ENCODE measurements at regions not wholly inside any gene's neighbourhood (a gene's known extent, or its start where the extent isn't known, plus 50 kb on each side); places are given as distances from the start of the nearest gene placed in this dataset.

- no peak for DNase-seq (ENCODE audit: low read depth, low spot score)
Measured at GRCh38 chr1:195934817-195935553, 673.3 kb downstream of the KCNT2 start.

GRCh38 chr1:195933835-195934234 lies 674.4 kb downstream of the KCNT2 start:
- DNase-seq (ENCODE audit: low read depth, low spot score), result no peak

GRCh38 chr1:195915826-195916225 lies 692.4 kb downstream of the KCNT2 start:
- DNase-seq (ENCODE audit: low read depth, low spot score), result no peak

- DNase-seq (ENCODE audit: low read depth, low spot score), result no peak
Measured at GRCh38 chr1:195909061-195909460, 699.2 kb downstream of the KCNT2 start.

DNA sequence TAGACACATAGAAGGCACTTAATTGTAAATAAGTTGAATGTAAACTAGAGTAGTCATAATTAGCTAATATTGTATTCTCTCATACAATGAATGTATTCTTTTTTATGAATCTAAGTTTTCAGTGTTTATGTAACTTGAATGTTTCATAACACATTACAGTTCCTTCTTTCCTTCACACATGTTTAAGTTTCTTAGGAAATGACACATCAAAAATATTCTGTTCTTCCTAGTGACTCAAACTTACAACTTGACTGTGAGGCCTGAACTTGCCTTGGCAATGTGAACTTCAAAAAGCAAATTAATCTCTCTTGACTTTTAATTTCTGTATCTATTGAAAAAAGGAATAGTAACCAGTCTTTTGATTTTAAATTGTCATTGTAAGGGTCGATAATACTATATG lies 700.1 kb downstream of the KCNT2 start:
- DNase-seq (ENCODE audit: low read depth, low spot score), result no peak

DNA sequence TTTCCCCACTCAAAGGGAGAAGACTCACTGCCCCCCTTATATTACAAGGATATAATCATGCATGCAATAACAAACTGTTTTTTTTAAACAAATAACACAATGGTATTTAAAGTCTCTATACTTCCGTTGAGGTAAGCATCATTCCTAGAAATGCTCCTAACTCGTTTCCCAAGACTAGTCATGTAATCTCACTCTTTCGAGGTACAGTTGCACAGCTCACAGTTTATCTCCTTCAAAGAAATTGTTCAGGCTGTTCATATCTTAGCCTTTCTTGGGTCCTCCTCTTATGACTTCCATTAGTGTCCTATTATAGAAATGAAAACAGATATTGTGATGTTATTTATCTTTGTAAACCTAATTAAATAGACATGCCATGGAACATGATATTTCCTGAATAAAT lies 705.0 kb downstream of the KCNT2 start:
- no peak for DNase-seq (ENCODE audit: low read depth, low spot score)

- no peak for DNase-seq (ENCODE audit: low read depth, low spot score)
Measured at GRCh38 chr1:195902779-195903178, 705.5 kb downstream of the KCNT2 start.

DNA sequence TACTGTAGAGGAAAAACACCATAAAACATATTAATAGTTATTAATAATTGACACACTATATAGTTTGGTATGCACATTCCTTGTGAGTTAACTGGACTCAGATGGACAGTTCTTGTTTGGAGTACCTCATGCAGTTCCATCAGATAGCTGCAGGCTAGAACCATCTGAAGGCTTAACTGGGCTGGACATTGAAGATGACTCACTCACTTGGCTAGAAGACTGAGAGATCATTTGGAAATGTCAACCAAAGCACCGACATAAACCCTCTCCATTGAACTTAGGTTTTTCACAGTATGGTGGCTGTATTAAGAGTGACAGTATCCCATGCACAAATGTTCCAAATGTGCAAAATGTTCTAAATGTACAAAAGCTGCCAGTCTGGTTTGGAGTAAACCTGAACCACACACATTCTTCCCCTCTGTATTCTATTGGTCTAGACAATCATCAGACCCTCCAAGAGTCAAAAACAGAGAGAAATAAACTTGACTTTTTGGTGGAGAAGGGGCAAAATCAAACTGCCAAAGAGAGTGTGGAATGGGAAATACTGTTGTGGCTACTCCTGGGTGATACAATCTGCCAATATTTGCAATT lies 708.4 kb downstream of the KCNT2 start:
- no peak for DNase-seq (ENCODE audit: low read depth, low spot score)

DNA sequence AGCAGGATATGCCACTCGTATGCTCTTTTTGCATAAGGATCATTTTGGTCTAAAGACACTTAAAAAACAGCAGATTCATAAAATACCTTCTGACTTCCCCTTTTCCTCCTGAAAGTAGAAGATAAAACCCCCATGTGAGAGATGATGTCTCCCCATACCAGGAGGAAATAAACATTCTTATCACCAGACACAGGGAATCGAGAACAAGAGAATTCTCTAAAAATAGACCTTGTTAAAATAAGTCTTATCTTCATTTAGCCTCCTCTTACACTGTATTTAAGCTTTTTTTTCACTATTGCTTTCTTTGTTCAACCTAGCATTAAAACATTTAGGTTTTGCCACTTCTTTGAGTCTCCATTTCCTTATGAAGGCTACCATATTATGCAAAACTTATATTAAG lies 709.3 kb downstream of the KCNT2 start:
- no peak for DNase-seq (ENCODE audit: low read depth, low spot score)

GRCh38 chr1:195898373-195898772 lies 709.9 kb downstream of the KCNT2 start:
- DNase-seq (ENCODE audit: low read depth, low spot score), result no peak

- DNase-seq (ENCODE audit: low read depth, low spot score), result peak; percentile 9
Measured at GRCh38 chr1:195897076-195897475, 711.2 kb downstream of the KCNT2 start.

DNA sequence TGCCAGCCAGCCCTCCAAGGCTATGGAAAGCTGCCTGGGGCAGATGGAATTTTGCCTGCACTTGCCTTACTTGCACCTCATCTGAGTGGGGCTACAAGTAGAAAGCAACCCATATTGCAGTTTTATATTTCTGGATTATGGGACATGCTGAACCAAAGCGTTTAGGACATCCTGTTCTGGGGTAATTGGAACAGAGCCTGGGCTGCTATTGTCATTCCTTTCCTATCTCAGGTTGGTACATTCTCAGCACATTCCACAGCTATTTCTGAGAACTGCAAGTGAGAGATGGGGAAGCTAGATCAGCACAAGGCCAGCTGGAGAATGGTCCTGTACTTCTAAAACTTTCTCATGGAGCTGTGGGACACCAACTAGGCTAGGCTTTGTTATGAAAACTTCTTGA lies 713.8 kb downstream of the KCNT2 start:
- DNase-seq (ENCODE audit: low read depth, low spot score), result peak; percentile 9

DNA sequence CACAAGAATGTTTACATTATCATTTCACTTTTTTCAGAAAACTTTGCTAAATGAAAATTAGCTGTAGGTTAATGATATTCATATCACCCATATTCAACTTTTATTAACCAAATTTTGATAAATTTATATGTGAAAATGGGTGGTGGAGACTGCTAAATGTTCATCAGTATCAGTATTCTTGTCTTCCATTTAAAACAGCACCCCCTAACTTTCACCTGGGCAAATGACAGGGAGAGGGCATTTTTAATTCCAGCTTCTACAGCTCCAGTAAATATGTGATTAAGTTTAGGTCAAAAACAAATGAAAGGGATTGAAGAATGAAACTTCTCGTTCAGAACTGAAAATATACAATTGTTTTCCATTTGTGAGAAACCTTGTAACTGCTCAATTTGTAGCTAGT lies 722.2 kb downstream of the KCNT2 start:
- no peak for DNase-seq (ENCODE audit: low read depth, low spot score)

- no peak for DNase-seq (ENCODE audit: low read depth, low spot score)
Measured at GRCh38 chr1:195878478-195878877, 729.8 kb downstream of the KCNT2 start.

- no peak for DNase-seq (ENCODE audit: low read depth, low spot score)
Measured at GRCh38 chr1:195876792-195877191, 731.4 kb downstream of the KCNT2 start.

DNA sequence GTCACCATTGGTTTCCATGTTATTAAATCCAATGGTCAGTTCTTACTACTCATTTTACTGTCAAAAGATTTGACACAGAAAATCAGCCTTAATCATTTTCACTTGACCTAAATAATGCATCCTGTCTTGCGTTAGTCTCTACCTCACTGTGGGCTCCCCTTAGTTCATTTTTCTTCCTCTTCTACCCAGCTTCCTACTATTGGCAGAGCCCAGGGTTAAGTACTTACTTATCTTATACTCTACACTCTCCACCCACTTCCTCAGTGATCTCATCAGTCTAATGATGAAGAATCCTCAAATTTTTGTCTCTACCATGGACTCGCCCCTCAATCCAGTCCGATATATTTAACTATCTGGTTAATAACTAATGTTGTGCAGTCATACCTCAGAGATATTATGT lies 735.9 kb downstream of the KCNT2 start:
- no peak for DNase-seq (ENCODE audit: low read depth, low spot score)

GRCh38 chr1:195867638-195868037 lies 740.6 kb downstream of the KCNT2 start:
- no peak for DNase-seq (ENCODE audit: low read depth, low spot score)

DNA sequence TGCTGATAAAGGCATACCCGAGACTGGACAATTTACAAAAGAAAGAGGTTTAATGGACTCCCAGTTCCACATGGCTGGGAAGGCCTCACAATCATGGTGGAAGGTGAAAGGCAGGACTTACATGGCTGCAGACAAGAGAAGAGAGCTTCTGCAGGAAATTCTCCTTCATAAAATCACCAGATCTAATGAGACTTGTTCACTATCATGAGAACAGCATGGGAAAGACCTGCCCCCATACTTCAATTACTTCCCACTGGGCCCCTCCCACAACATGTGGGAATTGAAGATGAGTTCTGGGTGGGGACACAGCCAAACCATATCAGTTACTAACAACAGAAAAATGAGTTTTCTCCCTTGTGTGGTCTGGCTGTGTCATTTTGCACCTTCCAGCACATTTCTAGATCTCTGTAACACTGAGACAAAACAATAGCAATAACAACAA lies 741.4 kb downstream of the KCNT2 start:
- DNase-seq (ENCODE audit: low read depth, low spot score), result no peak

- no peak for DNase-seq (ENCODE audit: low read depth, low spot score)
Measured at GRCh38 chr1:195866091-195866780, 742.0 kb downstream of the KCNT2 start.

- DNase-seq (ENCODE audit: low read depth, low spot score), result no peak
Measured at GRCh38 chr1:195851804-195852203, 756.4 kb downstream of the KCNT2 start.

DNA sequence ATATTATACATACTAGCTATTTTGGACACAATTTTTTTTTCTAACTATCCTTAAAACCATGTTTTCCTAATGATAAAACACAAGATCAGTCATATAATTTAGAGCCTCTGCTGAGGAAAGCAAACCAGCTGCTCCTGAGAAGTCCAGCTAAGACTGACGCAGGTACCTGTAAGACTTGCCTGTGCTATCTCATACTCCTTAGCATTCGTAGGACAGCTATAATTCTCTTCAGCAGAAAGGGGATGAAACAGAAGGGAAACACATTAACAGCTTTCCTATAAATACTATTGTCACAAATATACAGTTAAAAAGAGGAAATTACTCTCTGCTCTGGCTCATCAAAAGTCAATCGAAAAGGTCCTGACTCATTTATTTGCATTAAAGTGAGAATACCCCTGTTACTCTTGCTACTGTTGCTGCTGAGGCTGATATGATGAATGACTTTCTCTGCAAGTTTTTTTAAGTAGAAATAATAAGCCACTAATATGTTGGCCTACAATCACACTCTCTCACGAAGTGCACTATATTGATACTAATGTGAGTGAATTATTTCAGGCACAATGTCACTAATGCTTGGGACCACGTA lies 757.1 kb downstream of the KCNT2 start:
- no peak for DNase-seq (ENCODE audit: low read depth, low spot score)

DNA sequence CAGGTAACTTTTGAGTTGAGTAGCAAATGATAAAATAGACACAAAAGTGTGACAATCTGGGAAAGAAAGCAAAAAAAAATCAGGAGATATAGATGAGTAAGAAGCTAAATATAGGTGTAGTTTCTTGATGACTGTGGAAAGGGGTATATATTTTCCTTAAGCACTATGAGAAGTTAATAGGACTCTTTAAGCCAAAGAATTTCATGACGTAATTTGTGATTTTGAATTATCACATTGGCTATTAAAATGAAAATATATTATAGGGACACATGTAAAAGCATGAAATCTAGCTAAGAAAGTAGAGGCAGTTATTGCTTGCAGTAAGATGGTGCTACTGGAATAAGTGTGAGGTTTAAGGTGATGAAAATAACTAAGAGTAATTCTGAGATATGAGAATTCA lies 759.1 kb downstream of the KCNT2 start:
- no peak for DNase-seq (ENCODE audit: low read depth, low spot score)
